Natural killer cell treated with Interleukin-12 subunit alpha and Interleukin-12 subunit beta and Interleukin-15 and Interleukin-18, amount 100 ng/mL, for 72 hours (primary cell): ENCODE measurements at regions not wholly inside any gene's neighbourhood (a gene's known extent, or its start where the extent isn't known, plus 50 kb on each side); places are given as distances from the start of the nearest gene placed in this dataset.

Experiments used
- ATAC-seq, 2 donors: fragments of 150-1000 bp; cut with Tn5 transposase in 1 of 2; sonication (Bioruptor Pico), chemical (Tn5 transposase) in 1 of 2; 2 replicates each; pipeline ENCODE4 v1.10.0; 2021
- DNase-seq: peaks from one replicate; pipeline ENCODE4 v3.0.0; 2022; ENCODE audit warnings: low spot score
- H3K27ac Mint-ChIP-seq, 2 donors: 1 replicate in 1 of 2; 2 replicates in 1 of 2; pipeline ENCODE4 v1.8.0; 2022; ENCODE audit warnings: mixed read lengths in 2 of 2, mild to moderate bottlenecking in 1 of 2, moderate library complexity in 1 of 2
- H3K27me3 Mint-ChIP-seq, 2 donors: 1 replicate in 1 of 2; 2 replicates in 1 of 2; pipeline ENCODE4 v1.8.0; 2022; ENCODE audit warnings: mixed read lengths in 2 of 2
- H3K36me3 Mint-ChIP-seq: one replicate; pipeline ENCODE4 v1.8.0; 2022; ENCODE audit warnings: mixed read lengths
- H3K4me1 Mint-ChIP-seq, 2 donors: 1 replicate in 1 of 2; 2 replicates in 1 of 2; pipeline ENCODE4 v1.8.0; 2022; ENCODE audit warnings: low read depth in 2 of 2, mixed read lengths in 2 of 2, mild to moderate bottlenecking in 1 of 2
- H3K4me3 Mint-ChIP-seq: one replicate; pipeline ENCODE4 v1.8.0; 2022; ENCODE audit warnings: mixed read lengths
- H3K9me3 Mint-ChIP-seq: 2 replicates; pipeline ENCODE4 v1.8.0; 2022; ENCODE audit warnings: mixed read lengths

DNA sequence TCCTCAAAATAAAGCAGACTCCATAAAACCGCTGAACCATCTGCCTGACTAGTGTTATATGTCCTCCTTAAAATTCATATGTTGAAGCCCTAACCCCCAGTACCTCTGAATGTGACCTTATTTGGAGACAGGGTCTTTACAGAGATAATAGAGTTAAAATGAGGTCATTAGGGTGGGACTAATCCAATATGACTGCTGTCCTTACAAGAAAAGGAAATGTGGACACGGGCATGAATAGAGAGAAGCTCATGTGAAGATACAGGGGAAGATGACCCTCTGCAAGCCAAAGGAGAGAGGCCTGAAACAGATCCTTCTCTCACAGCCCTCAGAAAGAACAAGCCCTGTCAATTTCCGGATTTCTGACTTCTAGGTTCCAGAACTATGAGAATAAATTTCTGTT, 82.0 kb upstream of the KLHL13 start:
- H3K27me3 Mint-ChIP-seq = peaks cover 9 to 10% of the 10 kb centered on the region in 2 donors

DNA sequence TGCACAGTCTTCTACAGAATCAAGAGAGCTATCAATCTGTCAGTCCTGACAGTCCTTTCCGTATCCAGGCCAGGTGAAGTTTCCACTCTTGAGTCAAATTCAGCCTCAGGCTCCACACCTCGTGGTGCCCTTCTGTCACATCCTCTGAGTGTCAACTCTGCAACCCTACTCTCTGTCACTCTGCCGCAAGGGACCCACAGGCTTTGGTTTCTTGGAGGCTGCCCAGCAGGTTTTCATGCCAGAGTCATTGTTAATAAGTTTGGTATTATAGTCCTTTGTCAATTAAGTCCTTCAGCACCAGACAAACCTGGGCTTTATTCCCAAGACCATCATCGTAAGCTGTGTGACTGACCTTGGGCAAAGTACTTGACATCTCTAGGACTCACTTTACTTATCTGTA, 83.4 kb upstream of the KLHL13 start:
- DNase-seq = no peak
- no peaks in the 10 kb centered on the region for H3K36me3 Mint-ChIP-seq
- H3K27ac Mint-ChIP-seq = no peak overlapping the region
- ATAC-seq = no peak
- no peaks in the 10 kb centered on the region for H3K9me3 Mint-ChIP-seq
- no peaks in the 10 kb centered on the region for H3K4me1 Mint-ChIP-seq
- peaks cover 5 to 10% of the 10 kb centered on the region in 2 donors for H3K27me3 Mint-ChIP-seq
- H3K4me3 Mint-ChIP-seq = no peak overlapping the region

More for the DNA sequence above, 82.0 kb upstream of the KLHL13 start:
- Mint-ChIP-seq H3K27ac (no peak overlapping the region), H3K36me3 (no peaks in the 10 kb centered on the region), H3K4me1 (no peaks in the 10 kb centered on the region), H3K9me3 (no peaks in the 10 kb centered on the region), H3K4me3 (no peak overlapping the region)
- DNase-seq (no peak), ATAC-seq (no peak)

DNA sequence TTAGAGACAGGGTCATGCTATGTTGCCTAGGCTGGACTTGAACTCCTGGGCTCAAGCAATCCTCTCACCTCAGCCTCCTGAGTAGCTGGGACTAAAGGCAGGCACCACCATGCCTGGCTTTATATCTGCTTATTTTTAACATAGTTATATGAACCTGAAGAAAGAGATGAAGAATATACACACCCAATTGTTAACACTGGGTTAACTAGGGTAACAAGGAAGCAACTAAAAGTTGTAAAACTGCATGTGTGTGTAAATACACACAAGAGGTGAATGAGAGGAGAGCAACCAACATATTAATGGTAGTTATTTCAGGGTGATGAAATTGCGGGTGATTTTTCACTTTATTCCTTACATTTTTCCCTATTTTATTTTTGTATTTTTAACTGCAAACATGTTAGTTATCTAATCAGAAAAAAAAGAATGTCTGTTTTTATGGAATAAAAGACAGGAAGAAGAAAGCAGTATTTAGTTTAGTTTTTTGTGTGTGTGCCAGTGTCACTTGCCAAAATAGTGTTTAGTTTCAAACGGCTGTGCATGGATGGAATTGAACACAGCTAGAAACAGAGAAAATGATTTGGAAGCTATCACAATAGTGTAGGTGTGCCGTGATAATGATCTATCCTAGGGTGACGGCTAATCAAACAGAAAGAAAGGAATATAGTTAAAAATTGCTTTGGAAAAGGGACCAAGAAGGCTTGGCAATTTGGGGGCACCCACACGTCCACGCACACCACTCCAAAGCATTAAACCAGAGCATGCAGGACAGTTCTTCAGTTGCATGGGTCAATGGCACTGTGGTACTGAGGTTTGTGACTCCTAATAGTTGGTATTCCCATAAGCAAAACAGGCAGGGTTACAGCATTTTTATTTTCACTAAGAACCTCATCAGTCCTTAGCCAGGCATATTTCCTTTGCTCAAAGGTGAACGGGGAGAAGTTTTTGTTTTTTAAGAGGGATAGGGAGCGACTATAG, 89.1 kb upstream of the KLHL13 start:
- ATAC-seq (no peak), DNase-seq (no peak)
- no peak overlapping the region for H3K27ac Mint-ChIP-seq
- no peaks in the 10 kb centered on the region for H3K36me3 Mint-ChIP-seq
- no peaks in the 10 kb centered on the region for H3K4me1 Mint-ChIP-seq
- H3K4me3 Mint-ChIP-seq = no peak overlapping the region
- no peaks in the 10 kb centered on the region for H3K27me3 Mint-ChIP-seq
- H3K9me3 Mint-ChIP-seq = no peaks in the 10 kb centered on the region

DNA sequence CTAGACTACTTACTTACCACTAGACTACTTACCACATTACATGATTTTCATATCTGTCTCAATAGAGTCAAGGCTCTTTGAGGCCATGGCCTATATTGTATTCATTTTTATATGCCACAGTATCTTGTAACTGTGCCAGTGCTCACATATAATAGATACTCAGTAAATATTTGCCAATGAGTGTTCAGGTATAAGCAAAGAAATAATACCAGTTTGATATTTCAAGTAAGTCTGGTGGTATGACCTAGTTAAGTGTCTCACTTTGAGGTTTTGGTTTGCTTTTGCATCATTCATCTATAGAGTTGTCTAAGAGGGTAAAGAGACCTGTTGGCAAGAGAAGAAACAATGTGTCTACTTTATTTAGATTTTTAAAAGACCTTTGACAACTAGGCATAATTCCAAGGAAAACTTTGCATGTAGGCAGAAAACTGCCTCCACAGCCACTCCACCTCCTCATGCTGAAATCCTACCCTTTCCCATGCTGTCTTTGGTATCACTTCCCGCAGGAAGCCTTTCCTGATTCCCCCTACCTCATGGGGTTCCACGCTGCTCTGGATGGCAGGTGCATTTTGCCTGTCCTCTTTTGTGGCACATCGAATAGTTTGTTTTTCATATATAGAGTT, 91.3 kb upstream of the KLHL13 start:
- H3K4me1 Mint-ChIP-seq = peaks cover 4 to 6% of the 10 kb centered on the region in 2 donors
- H3K4me3 Mint-ChIP-seq = no peak overlapping the region
- no peaks in the 10 kb centered on the region for H3K36me3 Mint-ChIP-seq
- ATAC-seq = no peak
- DNase-seq = no peak
- no peaks in the 10 kb centered on the region for H3K9me3 Mint-ChIP-seq
- no peak overlapping the region for H3K27ac Mint-ChIP-seq
- H3K27me3 Mint-ChIP-seq = no peaks in the 10 kb centered on the region

DNA sequence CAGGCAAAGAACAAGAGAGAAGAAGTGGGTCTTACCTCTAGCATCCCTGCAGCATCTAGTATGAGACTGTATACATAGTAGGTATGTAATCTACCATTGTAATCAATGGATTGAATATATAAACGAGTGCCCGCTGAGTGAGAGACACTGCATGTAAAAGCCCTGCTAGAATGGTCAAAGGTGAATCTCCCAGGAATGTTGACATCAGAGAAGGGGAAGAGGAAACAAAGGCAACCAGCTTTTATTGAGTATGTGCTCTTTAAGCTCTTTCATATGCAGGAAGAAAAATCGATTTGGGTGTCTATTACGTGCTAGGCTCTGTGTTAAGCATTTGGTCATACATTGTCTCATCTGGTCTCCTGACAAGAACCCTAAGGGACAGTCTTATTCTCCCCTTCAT, 91.9 kb upstream of the KLHL13 start:
- H3K36me3 Mint-ChIP-seq = no peaks in the 10 kb centered on the region
- no peak overlapping the region for H3K27ac Mint-ChIP-seq
- H3K4me1 Mint-ChIP-seq = peaks cover 7% of the 10 kb centered on the region in 2 donors
- DNase-seq = no peak
- ATAC-seq = no peak
- H3K27me3 Mint-ChIP-seq = no peaks in the 10 kb centered on the region
- no peaks in the 10 kb centered on the region for H3K9me3 Mint-ChIP-seq
- H3K4me3 Mint-ChIP-seq = no peak overlapping the region

DNA sequence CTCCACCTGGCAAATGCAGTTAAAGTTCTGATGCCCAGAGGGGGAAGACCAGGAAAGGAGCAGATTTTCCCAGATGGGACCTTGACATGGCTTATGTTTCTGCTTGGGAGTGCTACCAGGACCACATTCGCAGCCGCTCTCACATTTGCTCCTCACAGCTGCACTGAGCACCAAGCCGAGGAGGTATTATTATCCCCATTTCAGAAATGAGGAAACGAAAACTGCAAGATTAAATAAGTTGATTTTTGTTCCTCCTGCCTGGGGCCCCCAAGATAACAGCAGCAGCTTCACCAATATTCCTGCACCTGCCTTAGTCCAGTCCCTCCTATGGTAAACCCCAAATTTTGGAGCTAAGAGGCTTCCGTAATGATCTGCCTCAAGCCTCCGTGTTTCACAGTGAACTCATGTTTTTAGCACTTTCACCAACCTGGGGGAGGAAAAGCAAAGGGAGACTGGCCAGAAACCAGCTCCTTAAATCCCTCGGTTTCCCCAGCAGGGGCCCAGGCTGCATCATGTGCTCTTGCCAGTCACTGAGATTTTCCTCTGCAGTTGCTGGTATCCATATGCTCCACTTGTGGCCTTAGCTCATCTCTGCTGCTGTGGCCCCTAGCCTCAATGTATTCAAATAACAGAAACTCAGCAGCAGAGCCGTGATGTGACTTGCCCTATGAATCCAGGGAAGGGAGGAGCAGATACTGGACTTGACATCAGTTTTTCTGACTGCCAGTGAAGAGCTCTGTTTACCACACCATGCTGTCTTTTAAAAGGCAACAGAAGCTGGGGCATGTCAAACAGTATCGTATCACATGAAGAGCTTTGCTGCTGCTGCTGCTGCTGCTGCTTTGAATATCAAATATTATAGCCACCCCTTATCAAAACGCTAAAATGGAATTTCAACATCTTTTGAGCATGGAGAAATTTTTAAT, 95.5 kb upstream of the KLHL13 start:
- no peaks in the 10 kb centered on the region for H3K9me3 Mint-ChIP-seq
- H3K27ac Mint-ChIP-seq = no peak overlapping the region
- ATAC-seq (no peak), DNase-seq (no peak)
- no peaks in the 10 kb centered on the region for H3K36me3 Mint-ChIP-seq
- H3K27me3 Mint-ChIP-seq = no peaks in the 10 kb centered on the region
- no peak overlapping the region for H3K4me3 Mint-ChIP-seq
- H3K4me1 Mint-ChIP-seq = peaks cover 7% of the 10 kb centered on the region in 2 donors

DNA sequence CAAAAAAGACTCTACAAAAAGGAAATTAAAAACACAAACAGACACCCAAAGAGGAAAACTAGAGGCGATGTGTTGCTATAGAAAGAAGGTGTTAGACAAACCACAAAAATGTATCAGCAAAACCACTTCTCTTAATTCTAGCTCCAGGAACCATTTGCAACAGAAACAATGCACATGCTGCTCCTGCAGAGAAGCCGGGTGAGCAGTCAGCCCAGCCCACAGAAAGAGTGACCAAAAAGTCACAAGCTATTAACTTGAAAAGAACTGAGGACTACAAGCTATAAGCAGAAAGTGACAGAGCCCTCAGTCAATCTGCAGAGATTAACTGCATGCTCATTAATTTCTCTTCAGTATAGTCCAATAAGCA, 96.2 kb upstream of the KLHL13 start:
- no peaks in the 10 kb centered on the region for H3K9me3 Mint-ChIP-seq
- no peaks in the 10 kb centered on the region for H3K27me3 Mint-ChIP-seq
- no peak for DNase-seq
- no peak for ATAC-seq
- H3K4me1 Mint-ChIP-seq = peaks cover 7% of the 10 kb centered on the region in 2 donors
- no peaks in the 10 kb centered on the region for H3K36me3 Mint-ChIP-seq
- H3K27ac Mint-ChIP-seq = no peak overlapping the region
- no peak overlapping the region for H3K4me3 Mint-ChIP-seq

DNA sequence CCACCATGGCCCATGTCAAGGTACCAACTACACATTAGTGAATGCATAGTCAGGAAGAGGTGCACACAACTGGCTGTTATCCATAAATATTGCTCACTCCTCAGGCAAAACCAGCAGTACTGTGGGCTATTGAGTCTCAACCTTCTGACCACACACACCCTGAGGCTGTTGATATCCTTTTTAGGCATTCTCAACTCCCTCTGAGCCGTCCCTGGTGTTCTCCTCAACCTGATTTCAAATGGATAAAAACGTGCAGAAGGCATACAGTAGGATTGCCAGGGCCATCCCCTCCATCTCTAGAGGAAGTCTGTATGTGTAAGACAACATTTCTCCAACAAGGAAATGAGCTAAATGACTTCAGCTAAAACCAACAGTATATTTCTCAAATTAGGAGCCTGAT, 98.7 kb upstream of the KLHL13 start:
- DNase-seq = no peak
- Mint-ChIP-seq H3K9me3 (no peaks in the 10 kb centered on the region), H3K4me3 (no peak overlapping the region), H3K27ac (no peak overlapping the region), H3K36me3 (no peaks in the 10 kb centered on the region), H3K27me3 (no peaks in the 10 kb centered on the region), H3K4me1 (peaks cover 7% of the 10 kb centered on the region in 2 donors)
- no peak for ATAC-seq

DNA sequence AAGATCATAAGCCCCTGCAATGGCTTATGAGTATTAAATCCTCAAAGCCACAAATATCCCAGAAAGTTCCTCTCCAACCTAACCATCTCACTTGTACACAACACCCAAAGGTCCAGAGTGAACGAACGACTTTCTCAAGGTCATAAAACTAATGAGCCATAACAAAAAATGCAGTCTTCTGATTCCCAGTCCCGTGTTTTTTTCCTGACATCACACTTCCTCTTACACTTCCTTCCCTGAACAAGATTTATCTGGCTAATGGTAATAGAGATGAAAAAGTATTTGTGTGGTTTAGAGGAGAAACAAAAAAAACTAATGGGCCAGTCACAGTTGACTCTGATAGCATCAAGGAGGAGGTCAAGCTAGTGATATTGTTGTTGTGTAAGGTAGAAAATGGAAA, 99.5 kb upstream of the KLHL13 start:
- no peak overlapping the region for H3K27ac Mint-ChIP-seq
- H3K36me3 Mint-ChIP-seq = no peaks in the 10 kb centered on the region
- H3K9me3 Mint-ChIP-seq = no peaks in the 10 kb centered on the region
- H3K4me3 Mint-ChIP-seq = no peak overlapping the region
- H3K27me3 Mint-ChIP-seq = no peaks in the 10 kb centered on the region
- DNase-seq (no peak), ATAC-seq (no peak)
- H3K4me1 Mint-ChIP-seq = peaks cover 7% of the 10 kb centered on the region in 2 donors

DNA sequence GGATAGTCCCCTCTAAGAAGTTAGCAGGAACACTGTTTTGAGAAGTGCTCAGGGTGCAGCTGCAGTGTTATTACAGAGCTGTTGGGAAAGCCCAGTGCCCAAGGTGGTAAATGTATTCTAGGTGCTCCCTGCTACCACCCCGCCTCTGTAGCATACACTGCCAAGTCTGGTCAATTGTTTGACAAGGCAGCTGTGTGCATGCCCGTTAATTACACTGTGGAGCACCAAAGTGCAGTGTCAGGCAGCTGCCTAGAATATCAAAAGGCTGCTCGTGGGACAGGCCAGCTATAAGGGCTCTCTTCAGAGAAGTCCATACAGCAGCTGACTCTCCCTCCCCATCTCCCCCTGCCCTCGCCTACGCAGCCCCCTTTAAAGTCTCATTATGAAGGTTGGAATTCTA, 99.9 kb upstream of the KLHL13 start:
- Mint-ChIP-seq H3K36me3 (no peaks in the 10 kb centered on the region), H3K4me3 (no peak overlapping the region), H3K27ac (no peak overlapping the region), H3K4me1 (peaks cover 7% of the 10 kb centered on the region in 2 donors), H3K9me3 (no peaks in the 10 kb centered on the region), H3K27me3 (no peaks in the 10 kb centered on the region)
- no peak for DNase-seq
- no peak for ATAC-seq

DNA sequence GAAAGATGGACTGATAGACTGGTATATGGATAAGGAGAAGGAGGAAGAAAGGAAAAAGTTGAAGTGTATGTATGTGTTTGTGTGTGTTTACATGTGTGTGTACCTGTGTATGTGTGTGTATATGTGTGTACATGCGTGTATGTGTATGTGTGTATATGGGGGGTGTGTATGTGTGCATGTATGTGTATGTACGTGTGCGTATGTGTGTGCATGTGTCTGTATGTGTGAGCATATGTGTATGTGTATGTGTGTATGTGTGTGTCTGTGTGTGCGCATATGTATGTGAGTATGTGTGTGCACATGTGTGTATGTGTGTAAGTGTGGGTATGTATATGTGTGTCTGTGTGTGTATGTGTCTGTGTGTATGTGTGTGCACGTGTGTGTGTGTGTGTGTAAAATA, 101.5 kb upstream of the KLHL13 start:
- no peaks in the 10 kb centered on the region for H3K36me3 Mint-ChIP-seq
- no peak overlapping the region for H3K4me3 Mint-ChIP-seq
- no peaks in the 10 kb centered on the region for H3K27me3 Mint-ChIP-seq
- H3K4me1 Mint-ChIP-seq = peaks cover 0 to 1% of the 10 kb centered on the region in 2 donors
- no peak for ATAC-seq
- no peak for DNase-seq
- no peak overlapping the region for H3K27ac Mint-ChIP-seq
- no peaks in the 10 kb centered on the region for H3K9me3 Mint-ChIP-seq

DNA sequence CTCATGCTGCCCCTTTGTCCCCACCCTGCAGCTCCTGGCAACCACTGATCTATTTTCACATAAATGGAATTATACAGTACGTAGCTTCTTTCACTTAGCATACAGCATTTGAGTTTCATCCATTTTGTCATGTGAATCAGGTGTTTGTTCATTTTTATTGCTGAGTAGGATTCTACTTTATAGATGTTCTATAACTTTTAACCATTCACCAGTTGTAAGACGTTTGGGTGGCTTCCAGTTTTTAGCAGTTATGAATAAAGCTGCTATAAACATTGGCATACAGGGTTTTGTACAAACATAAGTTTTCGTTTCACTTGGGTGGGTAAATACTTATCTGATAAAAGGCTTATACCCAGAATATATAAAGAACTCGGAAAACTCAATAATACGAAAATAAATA, 102.3 kb upstream of the KLHL13 start:
- Mint-ChIP-seq H3K9me3 (no peaks in the 10 kb centered on the region), H3K4me1 (no peaks in the 10 kb centered on the region), H3K27ac (no peak overlapping the region), H3K36me3 (no peaks in the 10 kb centered on the region), H3K27me3 (no peaks in the 10 kb centered on the region), H3K4me3 (no peak overlapping the region)
- ATAC-seq (no peak), DNase-seq (no peak)

DNA sequence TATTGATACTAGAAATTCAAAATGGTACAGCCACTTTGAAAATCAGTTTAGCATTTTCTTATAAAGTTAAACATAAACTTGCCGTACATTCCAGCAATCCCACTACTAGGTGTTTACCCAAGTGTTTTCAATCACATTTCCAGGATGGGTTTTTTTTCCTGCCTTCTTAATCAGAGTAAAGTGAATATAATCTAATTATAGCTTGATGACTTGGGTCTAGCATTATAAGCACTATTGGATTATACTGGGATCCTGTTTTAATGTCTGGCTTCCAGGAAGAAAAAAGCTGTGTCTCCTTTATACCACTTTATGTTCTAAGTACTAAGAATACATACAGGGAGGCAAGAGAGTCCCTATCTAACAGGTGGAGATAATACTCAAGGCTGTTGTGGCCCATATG, 103.3 kb upstream of the KLHL13 start:
- H3K9me3 Mint-ChIP-seq = no peaks in the 10 kb centered on the region
- H3K27ac Mint-ChIP-seq = no peak overlapping the region

DNA sequence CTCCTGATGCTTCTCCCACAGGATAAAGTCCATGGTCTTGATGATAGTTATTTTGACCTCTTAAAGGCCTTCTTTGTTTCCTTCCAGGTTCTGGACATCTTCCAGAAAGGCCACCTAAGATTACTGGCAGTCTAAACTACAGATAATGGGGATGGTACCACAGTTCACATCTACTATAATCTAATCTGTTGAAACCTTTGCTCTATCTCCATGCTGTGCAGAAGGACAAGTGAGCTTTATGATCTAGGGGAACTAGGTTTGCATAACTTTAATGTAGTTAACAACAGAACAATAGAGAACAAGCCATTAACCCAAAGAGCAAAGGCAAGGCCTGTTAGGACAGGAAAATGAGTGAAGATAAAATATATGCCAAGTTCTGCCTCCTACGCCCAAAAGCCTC, 103.9 kb upstream of the KLHL13 start:
- Mint-ChIP-seq H3K9me3 (no peaks in the 10 kb centered on the region), H3K36me3 (no peaks in the 10 kb centered on the region), H3K27ac (no peak overlapping the region), H3K4me3 (no peak overlapping the region), H3K27me3 (peaks cover 3 to 8% of the 10 kb centered on the region in 2 donors), H3K4me1 (peaks cover 0 to 2% of the 10 kb centered on the region in 2 donors)
- ATAC-seq (no peak), DNase-seq (no peak)

More for the DNA sequence above, 103.3 kb upstream of the KLHL13 start:
- H3K27me3 Mint-ChIP-seq = peaks cover 0 to 5% of the 10 kb centered on the region in 2 donors
- ATAC-seq (no peak), DNase-seq (no peak)
- H3K4me3 Mint-ChIP-seq = no peak overlapping the region
- no peaks in the 10 kb centered on the region for H3K4me1 Mint-ChIP-seq
- H3K36me3 Mint-ChIP-seq = no peaks in the 10 kb centered on the region
